Panc1 (cell line): ENCODE measurements at regions not wholly inside any gene's neighbourhood (a gene's known extent, or its start where the extent isn't known, plus 50 kb on each side); places are given as distances from the start of the nearest gene placed in this dataset.

Experiments
- ATAC-seq: fragments of 200-7000 bp; cut with Tn5 transposase; 2 replicates; pipeline ENCODE4 v1.9.1; 2020; ENCODE audit warnings: mild to moderate bottlenecking, moderate library complexity
- BruUV-seq: library from RNA; stranded (reverse); fragments of 400-500 nt; replicated peaks from 2 replicates; lab custom pipeline; 2021; lab: Mats Ljungman, UMichigan
- CTCF ChIA-PET: fragments of 300-600 bp; sonication (Branson Sonifier 250); formaldehyde crosslinking; loops from one replicate; lab custom pipeline; 2022; ENCODE audit warnings: antibody characterized with exemption; lab: Charles Lee
- POLR2A ChIA-PET: fragments of 300-600 bp; sonication (Branson Sonifier 250); formaldehyde crosslinking; loops from one replicate; lab custom pipeline; 2022; ENCODE audit warnings: antibody characterized with exemption; lab: Charles Lee
- DNase-seq: peaks from one replicate; pipeline ENCODE4 v3.0.0-alpha.2; 2010; ENCODE audit warnings: low read depth, low spot score
- H3K27ac ChIP-seq: 2 replicates; pipeline ENCODE4 v1.5.1; 2011; ENCODE audit warnings: mild to moderate bottlenecking, low read length, inconsistent platforms
- H3K27me3 ChIP-seq: fragments of 200-500 bp; sonication (Bioruptor generic); 2 replicates; pipeline ENCODE4 v1.6.0; 2014; ENCODE audit warnings: low read length, inconsistent platforms; ENCODE audit not compliant: control insufficient read depth, insufficient read depth
- H3K36me3 ChIP-seq: fragments of 200-500 bp; sonication (Bioruptor generic); 2 replicates; pipeline ENCODE4 v1.5.1; 2014; ENCODE audit warnings: inconsistent platforms, mild to moderate bottlenecking, low read length, moderate library complexity; ENCODE audit not compliant: control insufficient read depth, insufficient read depth
- H3K4me1 ChIP-seq: 2 replicates; pipeline ENCODE4 v1.5.1; 2011; ENCODE audit warnings: inconsistent platforms, mild to moderate bottlenecking, low read length, moderate library complexity; ENCODE audit not compliant: control insufficient read depth, insufficient read depth
- H3K4me3 ChIP-seq, 2 experiments: 2 replicates each; pipeline ENCODE4 v1.5.1; 2011 to 2012; ENCODE audit warnings: low read depth in 2 of 2, low read length in 2 of 2, mild to moderate bottlenecking in 2 of 2, inconsistent platforms in 1 of 2, moderate library complexity in 1 of 2
- H3K9me3 ChIP-seq: fragments of 200-500 bp; sonication (Bioruptor generic); 2 replicates; pipeline ENCODE4 v1.5.1; 2014; ENCODE audit warnings: low read depth, mild to moderate bottlenecking, inconsistent platforms, low read length, moderate library complexity; ENCODE audit not compliant: control insufficient read depth, insufficient read depth
- CTCF ChIP-seq: fragments of 450-650 bp; IDR thresholded peaks from 2 replicates; pipeline ENCODE4 v1.5.1; 2017; ENCODE audit warnings: mild to moderate bottlenecking
- POLR2AphosphoS5 ChIP-seq: IDR thresholded peaks from 2 replicates; pipeline ENCODE4 v1.6.1; 2012; ENCODE audit warnings: mild to moderate bottlenecking, low read depth, low read length, moderate library complexity
- REST ChIP-seq, 2 experiments: IDR thresholded peaks; 2 replicates each; pipeline ENCODE4 v1.6.1; 2011 to 2012; ENCODE audit warnings: low read depth in 2 of 2, control low read depth in 1 of 2, low read length in 1 of 2, mild to moderate bottlenecking in 1 of 2, moderate library complexity in 1 of 2; ENCODE audit not compliant: insufficient read depth in 1 of 2
- SIN3A ChIP-seq: IDR thresholded peaks from 2 replicates; pipeline ENCODE4 v1.6.1; 2012; ENCODE audit warnings: low read depth, mild to moderate bottlenecking, low read length, moderate library complexity, borderline replicate concordance; ENCODE audit not compliant: insufficient read depth
- TCF7L2 ChIP-seq: IDR thresholded peaks from 2 replicates; pipeline ENCODE4 v1.6.1; 2011; ENCODE audit warnings: mild to moderate bottlenecking, low read depth, low read length, inconsistent platforms
- in situ Hi-C: cut with HindIII; loops from 2 replicates; pipeline ENCODE4 v1.10.0; 2016; ENCODE audit warnings: low sequenced_read_pairs, low pct_unique_long_range_greater_than_20kb
- intact Hi-C: fragments of 100-400 bp; cut with micrococcal nuclease; formaldehyde crosslinking; loops from one replicate; pipeline ENCODE4 v1.10.0; 2022; ENCODE audit not compliant: unreplicated experiment

- Histone ChIP-seq H3K27me3 (no peaks in the 10 kb centered on the region), H3K4me1 (no peaks in the 10 kb centered on the region), H3K4me3 (no peak overlapping the region), H3K9me3 (no peaks in the 10 kb centered on the region), H3K27ac (no peak overlapping the region), H3K36me3 (no peaks in the 10 kb centered on the region)
- ATAC-seq = no peak
- ChIA-PET CTCF (no interaction called here), POLR2A (no interaction called here)
- intact Hi-C loops (no loop called here), in situ Hi-C loops (no loop called here)
- no TSS peak for BruUV-seq
- DNase-seq = no peak
- no peak for TF ChIP-seq SIN3A
- no peak for TF ChIP-seq TCF7L2
- no peak for TF ChIP-seq REST (IDR thresholded peaks at IDR 0.05; ENCODE audit: insufficient read depth in 1 of 2, low read depth in 2 of 2, low read length in 1 of 2)
- TF ChIP-seq CTCF = no peak
- no peak for TF ChIP-seq POLR2AphosphoS5
Observed at GRCh38 chr13:99832347-99832746, 139.2 kb downstream of the ZIC5 start.

- no peaks in the 10 kb centered on the region for H3K27me3 ChIP-seq
- intact Hi-C loops = no loop called here
- in situ Hi-C loops = no loop called here
- ChIA-PET POLR2A (no interaction called here), CTCF (no interaction called here)
- no TSS peak for BruUV-seq
- H3K9me3 ChIP-seq = no peaks in the 10 kb centered on the region
- H3K4me1 ChIP-seq = no peaks in the 10 kb centered on the region
- no peak for DNase-seq
- no peak for TF ChIP-seq TCF7L2
- H3K36me3 ChIP-seq = no peaks in the 10 kb centered on the region
- no peak overlapping the region for H3K27ac ChIP-seq
- no peak for ATAC-seq
- no peak overlapping the region for H3K4me3 ChIP-seq
Observed at GRCh38 chr13:99830931-99831330, 140.6 kb downstream of the ZIC5 start.

GRCh38 chr13:99829593-99830239 is 141.9 kb downstream of the ZIC5 start:
- Histone ChIP-seq H3K27ac (no peak overlapping the region), H3K4me3 (no peak overlapping the region), H3K27me3 (no peaks in the 10 kb centered on the region), H3K36me3 (no peaks in the 10 kb centered on the region), H3K9me3 (no peaks in the 10 kb centered on the region), H3K4me1 (no peaks in the 10 kb centered on the region)
- CTCF ChIA-PET = no interaction called here
- BruUV-seq = no TSS peak
- intact Hi-C loops (no loop called here), in situ Hi-C loops (no loop called here)
- TF ChIP-seq POLR2AphosphoS5 = no peak
- TF ChIP-seq REST (IDR thresholded peaks at IDR 0.05; ENCODE audit: insufficient read depth in 1 of 2, low read depth in 2 of 2, low read length in 1 of 2) = no peak
- TF ChIP-seq TCF7L2 = no peak
- TF ChIP-seq SIN3A = no peak
- TF ChIP-seq CTCF = no peak
- POLR2A ChIA-PET = no interaction called here
- no peak for ATAC-seq
- no peak for DNase-seq
